Liver (tissue), 2 donors: ENCODE measurements at regions not wholly inside any gene's neighbourhood (a gene's known extent, or its start where the extent isn't known, plus 50 kb on each side); places are given as distances from the start of the nearest gene placed in this dataset.

Source experiments
- CTCF ChIP-seq: fragments of 150-350 bp; IDR thresholded peaks from 2 replicates; pipeline ENCODE4 v1.5.1; 2017; ENCODE audit warnings: improper control_type of control experiment, low read depth, low read length; ENCODE audit not compliant: missing input control
- ZBTB33 ChIP-seq: IDR thresholded peaks from 2 replicates; pipeline ENCODE4 v1.6.1; 2016; ENCODE audit warnings: antibody characterized with exemption
- donor health status: healthy.

GRCh38 chr13:31955101-31955500, 76.5 kb upstream of the FRY start:
- TF ChIP-seq CTCF (no peak), ZBTB33 (no peak)
